Brain microvascular endothelial cell (primary cell): ENCODE measurements at regions not wholly inside any gene's neighbourhood (a gene's known extent, or its start where the extent isn't known, plus 50 kb on each side); places are given as distances from the start of the nearest gene placed in this dataset.

Experiments used
- DNase-seq: peaks from one replicate; pipeline ENCODE4 v3.0.0-alpha.2; 2020
- H3K27ac ChIP-seq: fragments of 250-450 bp; sonication (Bioruptor Pico); 2 replicates; pipeline ENCODE4 v1.5.1; 2020; ENCODE audit warnings: mild to moderate bottlenecking, moderate library complexity
- H3K27me3 ChIP-seq: fragments of 250-450 bp; sonication (Bioruptor Pico); replicated peaks from 2 replicates; pipeline ENCODE4 v1.5.1; 2020; ENCODE audit warnings: mild to moderate bottlenecking
- H3K36me3 ChIP-seq: fragments of 250-450 bp; sonication (Bioruptor Pico); replicated peaks from 2 replicates; pipeline ENCODE4 v1.5.1; 2020; ENCODE audit warnings: mild to moderate bottlenecking
- H3K4me3 ChIP-seq: 2 replicates; pipeline ENCODE4 v1.5.1; 2011; ENCODE audit warnings: low read depth, mild to moderate bottlenecking, control low read depth, low read length, moderate library complexity
- in situ Hi-C: cut with HindIII; loops from 2 replicates; pipeline ENCODE4 v1.10.0; 2017; ENCODE audit warnings: low sequenced_read_pairs, low pct_ligation_motif_present
- TF ChIP-seq, protein P1 (sequence below): IDR thresholded peaks from 2 replicates; pipeline ENCODE4 v1.5.1; 2011; ENCODE audit warnings: low read depth, mild to moderate bottlenecking, moderate library complexity, low read length, control low read depth, inconsistent platforms; ENCODE audit errors: missing control alignments

DNA sequence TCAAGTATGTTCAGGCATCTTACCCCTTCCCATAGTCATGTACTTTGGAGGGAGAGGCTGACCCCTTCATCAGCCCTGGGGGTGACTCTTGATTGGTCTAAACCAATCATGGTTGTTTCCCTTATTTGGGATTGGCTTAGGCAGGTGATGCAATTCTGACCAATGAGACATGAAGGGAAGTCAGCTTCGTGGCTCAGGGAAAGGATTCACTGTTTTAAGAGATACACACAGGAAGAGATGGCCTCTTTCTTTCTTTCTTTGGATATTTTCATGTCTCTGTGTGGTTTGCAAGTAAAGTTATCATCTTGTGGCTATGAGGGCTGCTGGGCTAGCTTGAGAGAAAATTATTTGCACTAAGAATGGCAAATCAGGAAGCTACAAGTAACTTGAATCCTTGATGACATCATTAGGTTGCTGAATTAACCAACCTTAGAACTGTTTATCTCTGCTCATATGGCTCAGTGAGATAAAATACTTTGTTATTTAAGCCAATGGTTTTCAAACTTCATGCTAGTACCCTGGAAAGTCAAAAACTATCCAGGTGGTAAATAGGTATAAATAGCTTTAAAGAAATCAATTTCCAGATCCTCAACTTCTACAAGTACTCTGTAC is 144.2 kb upstream of the CENPW start:
- Histone ChIP-seq H3K27ac (no peak overlapping the region), H3K4me3 (no peak overlapping the region), H3K27me3 (no peaks in the 10 kb centered on the region), H3K36me3 (no peaks in the 10 kb centered on the region)
- in situ Hi-C loops: no loop called here
- TF ChIP-seq, protein P1, sequence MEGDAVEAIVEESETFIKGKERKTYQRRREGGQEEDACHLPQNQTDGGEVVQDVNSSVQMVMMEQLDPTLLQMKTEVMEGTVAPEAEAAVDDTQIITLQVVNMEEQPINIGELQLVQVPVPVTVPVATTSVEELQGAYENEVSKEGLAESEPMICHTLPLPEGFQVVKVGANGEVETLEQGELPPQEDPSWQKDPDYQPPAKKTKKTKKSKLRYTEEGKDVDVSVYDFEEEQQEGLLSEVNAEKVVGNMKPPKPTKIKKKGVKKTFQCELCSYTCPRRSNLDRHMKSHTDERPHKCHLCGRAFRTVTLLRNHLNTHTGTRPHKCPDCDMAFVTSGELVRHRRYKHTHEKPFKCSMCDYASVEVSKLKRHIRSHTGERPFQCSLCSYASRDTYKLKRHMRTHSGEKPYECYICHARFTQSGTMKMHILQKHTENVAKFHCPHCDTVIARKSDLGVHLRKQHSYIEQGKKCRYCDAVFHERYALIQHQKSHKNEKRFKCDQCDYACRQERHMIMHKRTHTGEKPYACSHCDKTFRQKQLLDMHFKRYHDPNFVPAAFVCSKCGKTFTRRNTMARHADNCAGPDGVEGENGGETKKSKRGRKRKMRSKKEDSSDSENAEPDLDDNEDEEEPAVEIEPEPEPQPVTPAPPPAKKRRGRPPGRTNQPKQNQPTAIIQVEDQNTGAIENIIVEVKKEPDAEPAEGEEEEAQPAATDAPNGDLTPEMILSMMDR: no peak
- DNase-seq: no peak

DNA sequence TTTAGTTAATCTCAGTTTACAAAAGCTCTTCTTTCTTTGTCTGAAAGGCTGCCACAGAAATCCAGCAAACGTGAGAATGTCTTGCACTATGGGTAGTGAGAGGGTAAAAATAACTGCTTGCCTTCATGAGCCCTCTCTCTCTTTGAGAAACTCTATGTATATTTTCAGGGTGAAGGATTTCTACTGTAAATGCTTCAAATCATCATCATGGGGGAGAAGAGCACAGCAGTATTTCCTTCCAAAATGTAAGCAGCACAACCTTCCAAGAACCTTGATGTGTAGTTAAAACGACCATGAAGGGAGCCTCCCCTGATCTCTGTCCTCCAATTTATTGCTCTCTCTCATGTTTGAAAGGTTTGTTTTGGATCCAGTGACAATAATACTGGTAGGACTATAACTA is 141.3 kb upstream of the CENPW start:
- no peak overlapping the region for H3K27ac ChIP-seq
- no peak for DNase-seq
- in situ Hi-C loops: no loop called here
- H3K27me3 ChIP-seq: no peaks in the 10 kb centered on the region
- no peaks in the 10 kb centered on the region for H3K36me3 ChIP-seq
- TF ChIP-seq, protein P1: no peak
- no peak overlapping the region for H3K4me3 ChIP-seq

DNA sequence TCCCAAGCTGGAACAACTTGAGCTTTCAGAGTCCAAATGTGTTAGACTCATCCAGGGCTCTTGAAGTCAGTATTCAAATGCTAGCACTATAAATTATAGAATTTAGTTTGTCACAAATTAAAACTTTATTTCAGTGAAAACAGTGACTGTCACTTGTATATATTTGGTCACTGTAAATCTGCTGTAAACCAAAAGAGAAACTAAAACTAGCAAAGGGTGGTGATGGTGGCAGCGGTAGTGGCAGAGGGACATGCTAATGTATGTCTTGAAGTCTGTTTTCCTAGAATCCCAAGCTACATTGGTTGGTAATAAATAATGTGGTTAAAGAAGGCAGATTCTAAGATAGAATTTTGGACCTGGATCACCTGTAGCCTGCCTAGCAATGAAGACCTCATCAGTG is 140.4 kb upstream of the CENPW start:
- no peaks in the 10 kb centered on the region for H3K27me3 ChIP-seq
- no peaks in the 10 kb centered on the region for H3K36me3 ChIP-seq
- TF ChIP-seq, protein P1: no peak
- no peak overlapping the region for H3K4me3 ChIP-seq
- DNase-seq: no peak
- in situ Hi-C loops: no loop called here
- H3K27ac ChIP-seq: no peak overlapping the region

DNA sequence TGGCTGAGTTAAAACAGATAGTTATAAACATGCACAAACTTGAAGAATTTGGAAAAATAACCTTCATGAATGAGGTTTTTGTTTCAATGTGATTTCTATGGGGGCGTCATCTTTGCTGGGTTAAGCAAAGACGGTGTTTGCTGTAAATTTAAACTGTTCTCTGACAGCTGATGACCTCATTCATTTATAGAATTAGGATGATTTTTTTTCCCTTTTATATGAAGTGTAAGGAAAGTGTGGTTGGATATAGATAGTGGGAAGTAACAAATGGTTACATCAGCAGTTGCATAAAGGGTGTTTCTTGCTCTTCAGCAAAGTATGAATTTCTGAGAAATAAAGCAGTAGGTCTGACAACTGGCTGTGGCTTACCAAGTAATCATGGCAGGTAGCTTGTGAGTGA is 137.2 kb upstream of the CENPW start:
- no peak for DNase-seq
- Histone ChIP-seq H3K36me3 (no peaks in the 10 kb centered on the region), H3K27me3 (no peaks in the 10 kb centered on the region), H3K4me3 (no peak overlapping the region), H3K27ac (no peak overlapping the region)
- TF ChIP-seq, protein P1: no peak
- in situ Hi-C loops: no loop called here

DNA sequence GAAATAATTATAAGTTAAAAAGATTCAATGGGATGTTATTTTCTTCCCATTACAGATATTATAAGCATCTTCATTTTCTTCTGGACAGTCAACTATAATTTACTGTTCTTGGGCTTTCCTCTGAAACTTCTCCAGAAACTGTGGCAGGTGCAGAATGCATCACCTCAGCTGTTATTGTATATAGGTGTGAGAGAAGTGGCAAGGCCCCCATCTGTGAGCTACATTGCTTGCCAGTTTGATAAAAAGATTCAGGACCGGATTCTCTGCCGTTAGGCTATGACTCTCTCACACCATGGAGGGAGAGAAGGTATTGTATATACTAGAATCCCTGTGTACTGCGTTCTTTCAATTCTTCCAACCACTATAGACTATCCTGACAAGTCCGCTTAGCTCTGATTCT is 135.8 kb upstream of the CENPW start:
- Histone ChIP-seq H3K36me3 (no peaks in the 10 kb centered on the region), H3K27ac (no peak overlapping the region), H3K4me3 (no peak overlapping the region), H3K27me3 (no peaks in the 10 kb centered on the region)
- no peak for DNase-seq
- in situ Hi-C loops: no loop called here
- TF ChIP-seq, protein P1: no peak

DNA sequence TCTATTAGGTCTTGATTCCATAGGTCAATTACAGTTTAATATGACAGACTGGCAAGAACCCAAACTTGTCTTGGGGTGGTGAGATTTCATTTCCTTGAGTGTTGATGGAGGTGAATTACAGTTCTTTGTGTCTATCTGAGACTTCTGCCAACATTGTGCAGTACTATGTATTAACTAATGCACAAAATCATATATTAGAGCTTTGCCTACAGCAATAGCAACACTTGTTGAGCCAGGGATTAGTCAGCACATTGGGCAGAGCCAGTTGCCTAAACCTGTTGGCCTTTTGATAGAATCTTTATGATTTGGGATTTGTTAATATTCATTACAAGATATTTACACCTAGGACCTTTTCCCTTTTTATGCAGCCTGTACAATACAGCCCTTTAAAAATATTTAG is 135.3 kb upstream of the CENPW start:
- in situ Hi-C loops: no loop called here
- no peak overlapping the region for H3K27ac ChIP-seq
- TF ChIP-seq, protein P1: no peak
- no peak for DNase-seq
- H3K4me3 ChIP-seq: no peak overlapping the region
- no peaks in the 10 kb centered on the region for H3K36me3 ChIP-seq
- H3K27me3 ChIP-seq: no peaks in the 10 kb centered on the region
